ENCODE measurements at regions not wholly inside any gene's neighbourhood (a gene's known extent, or its start where the extent isn't known, plus 50 kb on each side); places are given as distances from the start of the nearest gene placed in this dataset.

DNA sequence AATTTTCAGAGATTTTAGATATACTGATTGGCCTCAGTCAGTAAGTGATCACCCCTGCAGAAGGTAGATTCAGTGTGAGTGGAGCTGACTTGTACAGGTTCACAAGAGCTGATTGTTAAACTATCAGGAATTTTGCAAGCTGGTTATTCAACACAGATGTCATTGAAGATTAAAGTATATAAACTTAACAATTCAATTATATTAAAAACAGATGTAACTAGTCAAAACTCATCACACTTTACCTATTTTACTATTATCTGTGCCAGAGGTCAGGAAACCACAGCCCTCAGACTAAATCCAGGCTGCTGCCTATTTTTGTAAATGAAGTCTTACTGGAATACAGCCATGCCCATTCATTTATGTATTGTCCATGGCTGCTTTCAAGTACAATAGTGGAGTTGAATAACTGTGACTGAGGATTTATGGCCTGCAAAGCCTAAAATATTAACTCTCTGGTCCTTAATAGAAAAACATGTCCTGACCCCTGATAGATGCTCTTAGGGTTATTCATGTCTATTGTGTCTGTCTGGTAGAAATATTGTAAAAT lies 429.3 kb upstream of the PDZRN3 start:
- TF ChIP-seq POLR2AphosphoS5 (IDR thresholded peaks at IDR 0.05), result no peak
- TF ChIP-seq, protein P1, sequence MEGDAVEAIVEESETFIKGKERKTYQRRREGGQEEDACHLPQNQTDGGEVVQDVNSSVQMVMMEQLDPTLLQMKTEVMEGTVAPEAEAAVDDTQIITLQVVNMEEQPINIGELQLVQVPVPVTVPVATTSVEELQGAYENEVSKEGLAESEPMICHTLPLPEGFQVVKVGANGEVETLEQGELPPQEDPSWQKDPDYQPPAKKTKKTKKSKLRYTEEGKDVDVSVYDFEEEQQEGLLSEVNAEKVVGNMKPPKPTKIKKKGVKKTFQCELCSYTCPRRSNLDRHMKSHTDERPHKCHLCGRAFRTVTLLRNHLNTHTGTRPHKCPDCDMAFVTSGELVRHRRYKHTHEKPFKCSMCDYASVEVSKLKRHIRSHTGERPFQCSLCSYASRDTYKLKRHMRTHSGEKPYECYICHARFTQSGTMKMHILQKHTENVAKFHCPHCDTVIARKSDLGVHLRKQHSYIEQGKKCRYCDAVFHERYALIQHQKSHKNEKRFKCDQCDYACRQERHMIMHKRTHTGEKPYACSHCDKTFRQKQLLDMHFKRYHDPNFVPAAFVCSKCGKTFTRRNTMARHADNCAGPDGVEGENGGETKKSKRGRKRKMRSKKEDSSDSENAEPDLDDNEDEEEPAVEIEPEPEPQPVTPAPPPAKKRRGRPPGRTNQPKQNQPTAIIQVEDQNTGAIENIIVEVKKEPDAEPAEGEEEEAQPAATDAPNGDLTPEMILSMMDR (IDR thresholded peaks at IDR 0.05 in 8 of 11, conservative IDR thresholded peaks at IDR 0.05 in 3 of 11), result no peak
- Histone ChIP-seq H3K27ac (no peak overlapping the region), H3K9me3 (peaks cover 0 to 4% (median 0%) of the 10 kb centered on the region in 8 donors), H3K27me3 (replicated peaks in 1 of 7) (no peaks in the 10 kb centered on the region), H3K4me3 (no peak overlapping the region), H3K36me3 (no peaks in the 10 kb centered on the region), H3K4me1 (no peaks in the 10 kb centered on the region)
- no peak for DNase-seq
- intact Hi-C loops (cut with DNase I; ENCODE audit: low total_unique reads), result no loop called here

DNA sequence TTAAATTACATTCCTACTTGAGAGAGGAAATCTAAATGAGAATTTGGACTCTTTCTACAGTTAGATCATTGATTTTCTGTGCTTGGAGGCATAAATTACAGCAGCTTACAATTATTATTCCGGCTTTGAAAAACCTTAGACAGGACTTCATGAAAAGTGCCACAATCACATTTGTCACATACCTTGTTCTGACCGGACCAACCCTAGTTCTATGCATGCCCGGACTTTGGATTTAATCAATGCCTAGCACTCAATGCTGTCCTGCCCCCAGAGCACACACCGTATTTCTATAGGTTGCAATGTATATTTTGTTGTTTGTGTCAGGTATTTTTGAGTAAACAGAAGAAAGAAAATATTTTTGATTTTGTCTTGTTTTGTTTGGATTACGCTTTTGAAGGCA lies 424.7 kb upstream of the PDZRN3 start:
- H3K4me1 ChIP-seq, result no peaks in the 10 kb centered on the region
- H3K36me3 ChIP-seq, result no peaks in the 10 kb centered on the region
- H3K4me3 ChIP-seq, result no peak overlapping the region
- H3K27ac ChIP-seq, result no peak overlapping the region
- DNase-seq, result no peak
- intact Hi-C loops (cut with DNase I; ENCODE audit: low total_unique reads), result no loop called here
- H3K27me3 ChIP-seq (replicated peaks in 1 of 7), result no peaks in the 10 kb centered on the region
- TF ChIP-seq POLR2AphosphoS5 (IDR thresholded peaks at IDR 0.05) (no peak), POLR2A (IDR thresholded peaks at IDR 0.05) (no peak)
- TF ChIP-seq, protein P1 (IDR thresholded peaks at IDR 0.05 in 8 of 11, conservative IDR thresholded peaks at IDR 0.05 in 3 of 11), result no peak
- peaks cover 0 to 4% (median 0%) of the 10 kb centered on the region in 8 donors for H3K9me3 ChIP-seq
- WGBS, 5 donors, result 86 to 92% (median 88%) methylated on average over 5 of the region's 5 CpGs

DNA sequence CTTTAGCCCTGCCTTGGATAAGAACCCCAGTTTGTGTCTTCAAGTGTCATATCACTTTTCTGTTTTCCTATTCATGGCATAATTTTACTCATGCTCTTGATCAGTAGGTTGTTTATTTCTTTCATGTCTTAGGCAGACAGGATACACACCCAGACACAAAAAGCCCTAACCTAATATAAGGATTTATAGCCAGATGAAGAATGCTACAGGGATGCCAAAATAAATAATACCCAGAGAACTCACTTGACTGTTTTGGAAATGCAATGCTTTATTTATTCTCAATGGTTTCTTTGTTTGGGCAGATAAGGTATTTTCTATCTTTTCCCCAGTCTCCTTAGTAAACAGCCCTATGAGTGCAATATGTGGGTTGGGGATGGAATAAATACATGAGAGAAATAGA lies 424.0 kb upstream of the PDZRN3 start:
- no peak overlapping the region for H3K4me3 ChIP-seq
- no peaks in the 10 kb centered on the region for H3K4me1 ChIP-seq
- H3K27me3 ChIP-seq (replicated peaks in 1 of 7), result no peaks in the 10 kb centered on the region
- DNase-seq, result no peak
- H3K9me3 ChIP-seq, result peaks cover 0 to 4% (median 0%) of the 10 kb centered on the region in 8 donors
- intact Hi-C loops (cut with DNase I; ENCODE audit: low total_unique reads), result no loop called here
- no peak overlapping the region for H3K27ac ChIP-seq
- no peaks in the 10 kb centered on the region for H3K36me3 ChIP-seq
- TF ChIP-seq POLR2AphosphoS5 (IDR thresholded peaks at IDR 0.05) (no peak), POLR2A (IDR thresholded peaks at IDR 0.05) (no peak)
- TF ChIP-seq, protein P1 (IDR thresholded peaks at IDR 0.05 in 8 of 11, conservative IDR thresholded peaks at IDR 0.05 in 3 of 11), result no peak

DNA sequence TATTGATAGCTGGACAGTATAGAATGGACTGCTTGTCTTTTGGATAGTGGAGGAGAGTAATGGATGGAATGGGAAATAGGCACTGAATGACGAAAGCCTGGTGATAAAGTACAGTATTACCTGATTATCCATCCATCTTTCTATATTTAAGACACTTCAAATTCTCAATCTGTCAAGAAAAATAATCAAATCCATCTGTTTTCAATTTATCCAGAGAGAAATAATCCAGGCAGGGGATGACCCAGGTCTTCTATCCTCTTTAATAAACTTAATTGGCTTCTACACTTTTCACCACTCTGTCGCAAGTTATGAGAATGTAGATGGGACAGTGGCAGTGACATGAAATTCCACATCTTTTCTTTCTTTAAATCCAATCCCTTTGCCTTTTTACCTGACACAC lies 420.3 kb upstream of the PDZRN3 start:
- no peak for TF ChIP-seq POLR2AphosphoS5 (IDR thresholded peaks at IDR 0.05)
- TF ChIP-seq, protein P1 (IDR thresholded peaks at IDR 0.05 in 8 of 11, conservative IDR thresholded peaks at IDR 0.05 in 3 of 11), result no peak
- WGBS, 5 donors, result 89 to 98% (median 91%) methylated on average over 2 of the region's 2 CpGs
- DNase-seq, result no peak
- intact Hi-C loops (cut with DNase I; ENCODE audit: low total_unique reads), result no loop called here
- peaks cover 0 to 4% (median 0%) of the 10 kb centered on the region in 8 donors for H3K9me3 ChIP-seq
- no peaks in the 10 kb centered on the region for H3K27me3 ChIP-seq (replicated peaks in 1 of 7)
- H3K4me3 ChIP-seq, result no peak overlapping the region
- no peaks in the 10 kb centered on the region for H3K4me1 ChIP-seq
- H3K36me3 ChIP-seq, result no peaks in the 10 kb centered on the region
- H3K27ac ChIP-seq, result no peak overlapping the region
